Naive thymus-derived CD4-positive, alpha-beta T cell (primary cell): ENCODE measurements at regions not wholly inside any gene's neighbourhood (a gene's known extent, or its start where the extent isn't known, plus 50 kb on each side); places are given as distances from the start of the nearest gene placed in this dataset.
"Not testable (repeated sequence)": the region's sequence is repeated elsewhere in the genome, so short reads cannot be mapped to it uniquely, and the experiment has no call there.

ENCODE experiments used
- ATAC-seq: fragments of 150-1000 bp; cut with Tn5 transposase; 2 replicates; pipeline ENCODE4 v1.10.0; 2021; ENCODE audit warnings: mild to moderate bottlenecking, moderate library complexity
- CTCF ChIA-PET: fragments of 350-600 bp; sonication (Branson Sonifier 250); formaldehyde crosslinking; loops from one replicate; lab custom pipeline; 2021; ENCODE audit warnings: antibody characterized with exemption; lab: Charles Lee
- POLR2A ChIA-PET: fragments of 350-600 bp; sonication (Branson Sonifier 250); formaldehyde crosslinking; loops from one replicate; lab custom pipeline; 2021; ENCODE audit warnings: antibody characterized with exemption, inconsistent platforms; lab: Charles Lee
- DNase-seq, 9 donors: peaks; one replicate each; pipeline versions ENCODE4 v3.0.0 to v3.0.0-alpha.2; 2020 to 2022; ENCODE audit warnings: mixed read lengths in 1 of 9
- H3K27ac ChIP-seq: one replicate; pipeline ENCODE4 v1.7.0; 2013; ENCODE audit warnings: mild to moderate bottlenecking, low read depth, low read length, moderate library complexity
- H3K27me3 ChIP-seq, 2 donors: one replicate each; pipeline ENCODE4 v1.7.0; 2013; ENCODE audit warnings: low read length in 2 of 2, mild to moderate bottlenecking in 2 of 2, moderate library complexity in 2 of 2; ENCODE audit not compliant: control insufficient read depth in 2 of 2, insufficient read depth in 2 of 2
- H3K36me3 ChIP-seq, 3 experiments: 1 replicate in 2 of 3; 2 replicates in 1 of 3; pipeline ENCODE4 v1.7.0; 2013; ENCODE audit warnings: low read length in 3 of 3, mild to moderate bottlenecking in 3 of 3, moderate library complexity in 1 of 3; ENCODE audit not compliant: insufficient read depth in 3 of 3, control insufficient read depth in 2 of 3
- H3K4me1 ChIP-seq, 2 donors: one replicate each; pipeline ENCODE4 v1.7.0; 2013; ENCODE audit warnings: low read length in 2 of 2, mild to moderate bottlenecking in 2 of 2, moderate library complexity in 1 of 2; ENCODE audit not compliant: control insufficient read depth in 2 of 2, insufficient read depth in 2 of 2
- H3K4me3 ChIP-seq: 2 replicates; pipeline ENCODE4 v1.7.0; 2013; ENCODE audit warnings: mild to moderate bottlenecking, low read length
- H3K9me3 ChIP-seq, 3 experiments: 1 replicate in 2 of 3; 2 replicates in 1 of 3; pipeline ENCODE4 v1.7.0; 2013; ENCODE audit warnings: low read length in 3 of 3; ENCODE audit not compliant: control insufficient read depth in 2 of 3
- H3K27ac Mint-ChIP-seq, 9 donors: one replicate each; pipeline ENCODE4 v1.8.0; 2020 to 2022; ENCODE audit warnings: mixed read lengths in 9 of 9, mild to moderate bottlenecking in 8 of 9, moderate library complexity in 5 of 9, inconsistent platforms in 2 of 9
- H3K27me3 Mint-ChIP-seq, 5 donors: one replicate each; pipeline ENCODE4 v1.8.0; 2021 to 2022; ENCODE audit warnings: mixed read lengths in 5 of 5, mild to moderate bottlenecking in 1 of 5
- H3K36me3 Mint-ChIP-seq, 5 donors: one replicate each; pipeline ENCODE4 v1.8.0; 2020 to 2022; ENCODE audit warnings: mixed read lengths in 5 of 5, mild to moderate bottlenecking in 3 of 5, inconsistent platforms in 1 of 5
- H3K4me1 Mint-ChIP-seq, 7 donors: one replicate each; pipeline ENCODE4 v1.8.0; 2020 to 2022; ENCODE audit warnings: mixed read lengths in 7 of 7, mild to moderate bottlenecking in 3 of 7, inconsistent platforms in 1 of 7
- H3K4me3 Mint-ChIP-seq, 10 donors: one replicate each; pipeline ENCODE4 v1.8.0; 2020 to 2022; ENCODE audit warnings: mild to moderate bottlenecking in 10 of 10, mixed read lengths in 10 of 10, moderate library complexity in 6 of 10, inconsistent platforms in 2 of 10
- H3K9me3 Mint-ChIP-seq, 11 donors: one replicate each; pipeline ENCODE4 v1.8.0; 2020 to 2022; ENCODE audit warnings: mixed read lengths in 11 of 11, mild to moderate bottlenecking in 4 of 11, inconsistent platforms in 1 of 11, moderate library complexity in 1 of 11
- intact Hi-C, 2 donors: fragments of 100-400 bp; cut with micrococcal nuclease; formaldehyde crosslinking; loops; one replicate each; pipeline ENCODE4 v1.15.1; 2023

DNA sequence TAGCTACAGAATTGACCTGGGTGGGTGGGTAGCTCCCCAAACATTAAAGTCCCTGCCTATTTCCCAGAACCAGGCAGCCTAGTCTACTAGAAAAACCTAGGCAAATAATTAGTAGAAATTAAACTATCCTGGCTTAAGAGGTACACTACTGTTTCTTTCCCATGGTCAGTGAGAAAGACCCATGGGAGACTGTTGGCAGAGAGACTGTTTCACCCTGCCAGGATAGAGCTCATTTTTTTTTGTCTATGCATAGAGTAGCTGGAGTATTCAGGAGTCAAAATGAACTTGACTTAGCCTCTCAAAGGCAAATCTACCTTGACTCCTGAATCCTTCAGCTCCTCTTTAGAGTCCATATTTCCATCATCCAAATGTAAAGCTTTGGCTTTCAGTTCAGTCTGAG lies 107.0 kb upstream of the AR start:
- Mint-ChIP-seq H3K9me3 (peaks cover 0 to 11% (median 2%) of the 10 kb centered on the region in 11 donors), H3K4me3 (no peak overlapping the region), H3K36me3 (no peaks in the 10 kb centered on the region), H3K27me3 (no peaks in the 10 kb centered on the region), H3K4me1 (no peaks in the 10 kb centered on the region), H3K27ac (no peak overlapping the region)
- Histone ChIP-seq H3K9me3 (no peaks in the 10 kb centered on the region), H3K27me3 (no peaks in the 10 kb centered on the region), H3K27ac (no peak overlapping the region), H3K36me3 (no peaks in the 10 kb centered on the region), H3K4me3 (no peak overlapping the region), H3K4me1 (no peaks in the 10 kb centered on the region)
- ChIA-PET CTCF (no interaction called here), POLR2A (no interaction called here)
- ATAC-seq: no peak
- no peak for DNase-seq
- intact Hi-C loops: no loop called here

DNA sequence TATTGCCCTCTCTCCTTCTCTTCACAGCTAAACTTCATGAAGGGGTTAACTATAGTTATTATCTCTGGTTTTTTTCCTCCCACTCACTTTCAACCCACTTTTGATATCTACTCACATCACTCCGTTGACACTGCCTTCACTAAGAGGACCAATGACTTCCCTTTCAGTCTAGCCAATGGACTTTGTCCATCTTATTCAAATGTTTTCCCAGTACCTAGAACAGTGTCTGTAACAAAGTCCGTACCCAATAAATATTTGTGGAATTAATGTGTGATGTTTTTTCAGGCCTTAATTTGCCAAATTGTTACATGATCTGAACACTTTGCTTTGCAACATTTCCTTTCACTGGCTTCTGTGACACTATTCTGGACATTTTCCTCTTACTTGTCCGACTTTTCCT lies 106.0 kb upstream of the AR start:
- ATAC-seq: no peak
- no peak overlapping the region for H3K4me3 ChIP-seq
- Mint-ChIP-seq H3K27ac (no peak overlapping the region), H3K36me3 (no peaks in the 10 kb centered on the region), H3K9me3 (peaks cover 0 to 11% (median 0%) of the 10 kb centered on the region in 11 donors), H3K4me3 (no peak overlapping the region), H3K4me1 (no peaks in the 10 kb centered on the region), H3K27me3 (no peaks in the 10 kb centered on the region)
- no peak for DNase-seq
- ChIA-PET CTCF (no interaction called here), POLR2A (no interaction called here)
- no peaks in the 10 kb centered on the region for H3K9me3 ChIP-seq
- intact Hi-C loops: no loop called here
- H3K4me1 ChIP-seq: no peaks in the 10 kb centered on the region
- no peaks in the 10 kb centered on the region for H3K27me3 ChIP-seq
- H3K27ac ChIP-seq: no peak overlapping the region
- H3K36me3 ChIP-seq: no peaks in the 10 kb centered on the region

DNA sequence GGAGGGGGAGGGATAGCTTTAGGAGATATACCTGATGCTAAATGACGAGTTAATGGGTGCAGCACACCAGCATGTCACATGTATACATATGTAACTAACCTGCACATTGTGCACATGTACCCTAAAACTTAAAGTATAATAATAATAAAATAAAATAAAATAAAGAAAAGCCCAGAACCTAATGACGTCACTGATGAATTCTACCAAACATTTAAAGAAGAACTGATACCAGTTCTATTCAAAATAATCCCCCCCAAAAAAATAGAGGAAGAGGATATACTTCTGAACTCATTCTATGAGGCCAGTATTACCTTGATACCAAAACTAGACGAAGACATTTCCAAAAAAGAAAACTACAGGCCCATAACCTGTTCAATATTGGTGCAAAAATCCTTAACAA lies 68.6 kb upstream of the AR start:
- peaks cover 0 to 11% (median 4%) of the 10 kb centered on the region in 11 donors for H3K9me3 Mint-ChIP-seq

GRCh38 chrX:67480789-67481188 lies 63.0 kb upstream of the AR start:
- Mint-ChIP-seq H3K27me3 (no peaks in the 10 kb centered on the region), H3K36me3 (no peaks in the 10 kb centered on the region), H3K27ac (no peak overlapping the region), H3K4me1 (no peaks in the 10 kb centered on the region), H3K4me3 (no peak overlapping the region), H3K9me3 (peaks cover 0 to 13% (median 4%) of the 10 kb centered on the region in 11 donors)
- H3K4me3 ChIP-seq: no peak overlapping the region
- intact Hi-C loops: no loop called here
- H3K9me3 ChIP-seq: no peaks in the 10 kb centered on the region
- no peak overlapping the region for H3K27ac ChIP-seq
- no peaks in the 10 kb centered on the region for H3K4me1 ChIP-seq
- ChIA-PET POLR2A (no interaction called here), CTCF (no interaction called here)
- DNase-seq: no peak
- H3K27me3 ChIP-seq: no peaks in the 10 kb centered on the region
- ATAC-seq: no peak
- no peaks in the 10 kb centered on the region for H3K36me3 ChIP-seq

More for the DNA sequence above, 68.6 kb upstream of the AR start:
- H3K4me1 Mint-ChIP-seq, H3K36me3 ChIP-seq, intact Hi-C loops, H3K4me3 Mint-ChIP-seq, H3K27me3 ChIP-seq, H3K9me3 ChIP-seq, H3K27ac ChIP-seq, H3K27me3 Mint-ChIP-seq, ATAC-seq, DNase-seq, H3K4me3 ChIP-seq, H3K27ac Mint-ChIP-seq, POLR2A ChIA-PET, H3K4me1 ChIP-seq, H3K36me3 Mint-ChIP-seq, CTCF ChIA-PET: not testable (repeated sequence)
